HCT116 (cell line): ENCODE measurements at regions not wholly inside any gene's neighbourhood (a gene's known extent, or its start where the extent isn't known, plus 50 kb on each side); places are given as distances from the start of the nearest gene placed in this dataset.

ENCODE experiments used
- CEBPB ChIP-seq: IDR thresholded peaks from 2 replicates; pipeline ENCODE4 v1.6.1; 2012; ENCODE audit warnings: low read depth
- EGR1 ChIP-seq: IDR thresholded peaks from 2 replicates; pipeline ENCODE4 v1.6.1; 2012; ENCODE audit warnings: low read depth
- EZH2 ChIP-seq: fragments of 200-600 bp; sonication (generic); IDR thresholded peaks from 2 replicates; pipeline ENCODE4 v1.6.1; 2017; ENCODE audit warnings: antibody characterized with exemption, mixed run types
- FOSL1 ChIP-seq: IDR thresholded peaks from 2 replicates; pipeline ENCODE4 v1.6.1; 2012; ENCODE audit warnings: low read depth
- POLR2A ChIP-seq: IDR thresholded peaks from 2 replicates; pipeline ENCODE4 v1.7.0; 2011; ENCODE audit warnings: borderline replicate concordance; ENCODE audit not compliant: insufficient read depth, insufficient read length; ENCODE audit errors: extremely low read depth
- POLR2AphosphoS5 ChIP-seq: IDR thresholded peaks from 2 replicates; pipeline ENCODE4 v1.6.1; 2011; ENCODE audit warnings: mild to moderate bottlenecking, low read depth, low read length, moderate library complexity
- SRF ChIP-seq: IDR thresholded peaks from 2 replicates; pipeline ENCODE4 v1.6.1; 2012; ENCODE audit warnings: low read depth
- ZFX ChIP-seq: fragments of 450-650 bp; IDR thresholded peaks from 2 replicates; pipeline ENCODE4 v1.6.1; 2017
- ZNF274 ChIP-seq: fragments of 200-500 bp; sonication (Bioruptor generic); IDR thresholded peaks from 2 replicates; pipeline ENCODE4 v1.6.1; 2014; ENCODE audit warnings: mild to moderate bottlenecking, low read depth, low read length, inconsistent platforms
- TF ChIP-seq, protein P1 (sequence below), 3 experiments: fragments of 200-600 bp in 1 of 3; sonication (generic) in 1 of 3; IDR thresholded peaks in 2 of 3; conservative IDR thresholded peaks in 1 of 3; 2 replicates each; pipeline ENCODE4 v1.5.1; 2012 to 2017; ENCODE audit warnings: low read depth in 2 of 3, low read length in 2 of 3, antibody characterized with exemption in 1 of 3, borderline replicate concordance in 1 of 3, control low read depth in 1 of 3, mild to moderate bottlenecking in 1 of 3, mixed read lengths in 1 of 3, mixed run types in 1 of 3, moderate library complexity in 1 of 3; ENCODE audit not compliant: insufficient read depth in 1 of 3
- TF ChIP-seq, protein P2 (sequence below): IDR thresholded peaks from 2 replicates; pipeline ENCODE4 v1.6.1; 2012; ENCODE audit warnings: low read depth
- TF ChIP-seq, protein P3 (sequence below): IDR thresholded peaks from 2 replicates; pipeline ENCODE4 v1.6.1; 2012

DNA sequence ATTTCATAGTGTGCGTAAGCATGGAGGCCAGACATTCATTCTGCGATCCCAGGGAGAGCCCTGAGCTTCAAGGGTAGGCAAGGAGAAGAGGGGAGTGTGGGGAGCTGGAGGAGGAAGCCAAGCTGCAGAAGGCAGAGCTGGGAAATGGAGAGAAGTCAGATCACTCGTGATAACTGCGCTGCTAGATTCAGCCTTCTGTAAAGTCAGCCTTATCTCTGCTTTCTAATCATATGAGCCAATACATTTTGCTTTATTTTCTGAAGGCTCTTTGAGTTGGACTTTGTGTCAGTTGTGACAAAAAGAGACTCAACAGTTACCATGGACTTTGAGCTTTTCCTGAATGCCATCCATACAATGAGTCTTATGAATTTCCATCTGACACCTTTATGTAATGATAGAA, 61.7 kb upstream of the CREB5 start:
- TF ChIP-seq, protein P1, sequence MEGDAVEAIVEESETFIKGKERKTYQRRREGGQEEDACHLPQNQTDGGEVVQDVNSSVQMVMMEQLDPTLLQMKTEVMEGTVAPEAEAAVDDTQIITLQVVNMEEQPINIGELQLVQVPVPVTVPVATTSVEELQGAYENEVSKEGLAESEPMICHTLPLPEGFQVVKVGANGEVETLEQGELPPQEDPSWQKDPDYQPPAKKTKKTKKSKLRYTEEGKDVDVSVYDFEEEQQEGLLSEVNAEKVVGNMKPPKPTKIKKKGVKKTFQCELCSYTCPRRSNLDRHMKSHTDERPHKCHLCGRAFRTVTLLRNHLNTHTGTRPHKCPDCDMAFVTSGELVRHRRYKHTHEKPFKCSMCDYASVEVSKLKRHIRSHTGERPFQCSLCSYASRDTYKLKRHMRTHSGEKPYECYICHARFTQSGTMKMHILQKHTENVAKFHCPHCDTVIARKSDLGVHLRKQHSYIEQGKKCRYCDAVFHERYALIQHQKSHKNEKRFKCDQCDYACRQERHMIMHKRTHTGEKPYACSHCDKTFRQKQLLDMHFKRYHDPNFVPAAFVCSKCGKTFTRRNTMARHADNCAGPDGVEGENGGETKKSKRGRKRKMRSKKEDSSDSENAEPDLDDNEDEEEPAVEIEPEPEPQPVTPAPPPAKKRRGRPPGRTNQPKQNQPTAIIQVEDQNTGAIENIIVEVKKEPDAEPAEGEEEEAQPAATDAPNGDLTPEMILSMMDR (IDR thresholded peaks at IDR 0.05 in 2 of 3, conservative IDR thresholded peaks at IDR 0.05 in 1 of 3; ENCODE audit: borderline replicate concordance in 1 of 3, insufficient read depth in 1 of 3, low read depth in 2 of 3, low read length in 2 of 3): no peak
- TF ChIP-seq CEBPB (no peak), FOSL1 (no peak), SRF (no peak), POLR2AphosphoS5 (no peak), EGR1 (no peak), EZH2 (no peak), POLR2A (no peak), ZFX (no peak), ZNF274 (no peak)
- TF ChIP-seq, protein P2, sequence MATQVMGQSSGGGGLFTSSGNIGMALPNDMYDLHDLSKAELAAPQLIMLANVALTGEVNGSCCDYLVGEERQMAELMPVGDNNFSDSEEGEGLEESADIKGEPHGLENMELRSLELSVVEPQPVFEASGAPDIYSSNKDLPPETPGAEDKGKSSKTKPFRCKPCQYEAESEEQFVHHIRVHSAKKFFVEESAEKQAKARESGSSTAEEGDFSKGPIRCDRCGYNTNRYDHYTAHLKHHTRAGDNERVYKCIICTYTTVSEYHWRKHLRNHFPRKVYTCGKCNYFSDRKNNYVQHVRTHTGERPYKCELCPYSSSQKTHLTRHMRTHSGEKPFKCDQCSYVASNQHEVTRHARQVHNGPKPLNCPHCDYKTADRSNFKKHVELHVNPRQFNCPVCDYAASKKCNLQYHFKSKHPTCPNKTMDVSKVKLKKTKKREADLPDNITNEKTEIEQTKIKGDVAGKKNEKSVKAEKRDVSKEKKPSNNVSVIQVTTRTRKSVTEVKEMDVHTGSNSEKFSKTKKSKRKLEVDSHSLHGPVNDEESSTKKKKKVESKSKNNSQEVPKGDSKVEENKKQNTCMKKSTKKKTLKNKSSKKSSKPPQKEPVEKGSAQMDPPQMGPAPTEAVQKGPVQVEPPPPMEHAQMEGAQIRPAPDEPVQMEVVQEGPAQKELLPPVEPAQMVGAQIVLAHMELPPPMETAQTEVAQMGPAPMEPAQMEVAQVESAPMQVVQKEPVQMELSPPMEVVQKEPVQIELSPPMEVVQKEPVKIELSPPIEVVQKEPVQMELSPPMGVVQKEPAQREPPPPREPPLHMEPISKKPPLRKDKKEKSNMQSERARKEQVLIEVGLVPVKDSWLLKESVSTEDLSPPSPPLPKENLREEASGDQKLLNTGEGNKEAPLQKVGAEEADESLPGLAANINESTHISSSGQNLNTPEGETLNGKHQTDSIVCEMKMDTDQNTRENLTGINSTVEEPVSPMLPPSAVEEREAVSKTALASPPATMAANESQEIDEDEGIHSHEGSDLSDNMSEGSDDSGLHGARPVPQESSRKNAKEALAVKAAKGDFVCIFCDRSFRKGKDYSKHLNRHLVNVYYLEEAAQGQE: no peak
- TF ChIP-seq, protein P3, sequence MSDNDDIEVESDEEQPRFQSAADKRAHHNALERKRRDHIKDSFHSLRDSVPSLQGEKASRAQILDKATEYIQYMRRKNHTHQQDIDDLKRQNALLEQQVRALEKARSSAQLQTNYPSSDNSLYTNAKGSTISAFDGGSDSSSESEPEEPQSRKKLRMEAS: no peak
